Activated naive CD8-positive, alpha-beta T cell (primary cell): ENCODE measurements at regions not wholly inside any gene's neighbourhood (a gene's known extent, or its start where the extent isn't known, plus 50 kb on each side); places are given as distances from the start of the nearest gene placed in this dataset.

Experiments
- H3K27ac Mint-ChIP-seq: one replicate; pipeline ENCODE4 v1.8.0; 2021; ENCODE audit warnings: mixed read lengths
- H3K27me3 Mint-ChIP-seq: one replicate; pipeline ENCODE4 v1.8.0; 2021; ENCODE audit warnings: mixed read lengths
- H3K36me3 Mint-ChIP-seq: one replicate; pipeline ENCODE4 v1.8.0; 2021; ENCODE audit warnings: mixed read lengths
- H3K4me1 Mint-ChIP-seq: one replicate; pipeline ENCODE4 v1.8.0; 2021; ENCODE audit warnings: low read depth, mixed read lengths
- H3K4me3 Mint-ChIP-seq: one replicate; pipeline ENCODE4 v1.8.0; 2021; ENCODE audit warnings: mild to moderate bottlenecking, mixed read lengths
- H3K9me3 Mint-ChIP-seq: one replicate; pipeline ENCODE4 v1.8.0; 2021; ENCODE audit warnings: low read depth, mixed read lengths

DNA sequence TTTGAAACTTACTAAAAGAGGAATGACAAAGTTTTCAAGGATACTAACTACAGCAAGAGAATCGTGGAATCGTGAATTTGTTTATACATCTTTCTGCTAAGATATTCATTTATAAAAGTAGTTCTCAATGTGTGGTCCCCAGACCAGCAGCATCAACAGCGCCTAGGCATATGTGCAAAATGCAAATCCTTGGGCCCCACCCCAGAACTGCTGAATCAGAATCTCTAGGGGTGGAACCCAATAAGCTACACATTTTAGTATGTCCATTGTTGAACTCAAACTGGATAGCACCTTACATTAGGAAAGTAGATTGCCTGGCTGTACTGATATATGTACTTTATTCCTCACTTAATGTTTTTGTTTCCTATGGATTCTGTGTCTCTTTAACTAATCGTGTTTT is 346.0 kb downstream of the MFSD1 start:
- no peak overlapping the region for H3K27ac Mint-ChIP-seq
- H3K36me3 Mint-ChIP-seq, result no peaks in the 10 kb centered on the region
- no peaks in the 10 kb centered on the region for H3K4me1 Mint-ChIP-seq
- no peak overlapping the region for H3K4me3 Mint-ChIP-seq
- H3K27me3 Mint-ChIP-seq, result peaks cover 5% of the 10 kb centered on the region
- H3K9me3 Mint-ChIP-seq, result no peaks in the 10 kb centered on the region

DNA sequence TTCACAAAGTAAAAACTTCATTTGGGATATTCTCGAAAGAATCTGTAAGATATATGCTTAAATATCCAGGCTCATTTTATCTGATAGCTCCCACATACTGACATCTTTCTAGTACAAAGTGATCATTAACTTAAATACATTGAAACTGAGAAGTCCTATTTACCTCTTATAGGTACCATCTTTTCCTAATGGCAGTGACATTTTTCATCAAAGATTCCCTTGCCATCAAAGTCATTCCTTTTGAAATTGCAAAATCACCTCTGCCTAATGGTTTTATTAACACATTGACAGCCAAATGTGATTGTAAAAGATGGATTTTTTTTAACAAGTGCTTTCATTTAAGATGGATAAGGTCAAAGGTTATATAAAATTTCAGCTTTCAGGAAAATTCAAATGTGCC is 346.6 kb downstream of the MFSD1 start:
- no peaks in the 10 kb centered on the region for H3K4me1 Mint-ChIP-seq
- H3K9me3 Mint-ChIP-seq, result no peaks in the 10 kb centered on the region
- H3K27ac Mint-ChIP-seq, result no peak overlapping the region
- no peak overlapping the region for H3K4me3 Mint-ChIP-seq
- H3K27me3 Mint-ChIP-seq, result peaks cover 2% of the 10 kb centered on the region
- H3K36me3 Mint-ChIP-seq, result no peaks in the 10 kb centered on the region

DNA sequence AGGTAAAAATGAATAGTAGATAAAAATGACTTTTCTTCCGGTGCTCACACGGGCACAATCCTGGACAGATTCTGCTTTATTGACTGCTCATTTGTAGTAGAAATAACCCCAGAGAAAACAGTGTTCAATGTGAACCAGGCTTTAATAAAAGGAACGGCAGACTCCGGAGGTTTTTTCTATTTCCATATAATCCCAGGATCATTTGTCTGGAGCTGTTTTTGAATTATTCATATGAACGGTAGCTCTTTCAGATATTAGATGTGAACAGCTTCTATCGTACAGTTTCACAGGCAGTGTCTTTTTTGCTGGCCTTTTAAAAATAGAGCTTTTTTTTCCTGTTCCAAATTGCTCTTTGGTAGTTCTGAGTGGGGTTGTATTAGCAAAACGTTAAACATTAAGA is 347.3 kb downstream of the MFSD1 start:
- peaks cover 2% of the 10 kb centered on the region for H3K27me3 Mint-ChIP-seq
- no peaks in the 10 kb centered on the region for H3K9me3 Mint-ChIP-seq
- no peaks in the 10 kb centered on the region for H3K36me3 Mint-ChIP-seq
- H3K27ac Mint-ChIP-seq, result no peak overlapping the region
- no peak overlapping the region for H3K4me3 Mint-ChIP-seq
- no peaks in the 10 kb centered on the region for H3K4me1 Mint-ChIP-seq

- Mint-ChIP-seq H3K9me3 (no peaks in the 10 kb centered on the region), H3K4me3 (no peak overlapping the region), H3K36me3 (no peaks in the 10 kb centered on the region), H3K27me3 (peaks cover 2% of the 10 kb centered on the region), H3K4me1 (no peaks in the 10 kb centered on the region), H3K27ac (no peak overlapping the region)
These were observed 347.8 kb downstream of the MFSD1 start for GRCh38 chr3:159149633-159150032.

GRCh38 chr3:159150180-159150579 is 348.3 kb downstream of the MFSD1 start:
- no peaks in the 10 kb centered on the region for H3K9me3 Mint-ChIP-seq
- H3K36me3 Mint-ChIP-seq, result no peaks in the 10 kb centered on the region
- no peak overlapping the region for H3K4me3 Mint-ChIP-seq
- H3K27me3 Mint-ChIP-seq, result peaks cover 2% of the 10 kb centered on the region
- H3K4me1 Mint-ChIP-seq, result no peaks in the 10 kb centered on the region
- no peak overlapping the region for H3K27ac Mint-ChIP-seq

DNA sequence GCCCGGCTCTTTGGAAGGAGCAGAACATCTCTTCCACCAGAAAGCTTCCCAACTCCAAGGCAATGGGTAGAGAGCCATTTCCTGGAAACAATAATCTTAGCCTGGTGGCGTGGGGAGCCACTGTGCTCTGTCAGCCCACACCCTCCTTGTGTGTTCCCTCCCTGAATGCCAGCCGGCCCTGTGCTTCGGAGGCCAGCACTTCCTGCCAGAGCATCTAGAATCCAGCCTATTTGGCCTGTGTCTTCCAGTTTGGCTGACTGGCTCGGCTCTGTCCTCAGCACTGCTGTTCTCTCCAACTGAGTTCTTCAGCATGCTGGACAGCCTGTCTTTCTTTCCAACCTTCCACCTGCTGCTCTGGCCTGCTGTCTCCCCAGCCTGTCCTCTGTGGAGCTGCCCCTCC is 349.3 kb downstream of the MFSD1 start:
- H3K36me3 Mint-ChIP-seq, result no peaks in the 10 kb centered on the region
- H3K9me3 Mint-ChIP-seq, result no peaks in the 10 kb centered on the region
- H3K27me3 Mint-ChIP-seq, result peaks cover 2% of the 10 kb centered on the region

DNA sequence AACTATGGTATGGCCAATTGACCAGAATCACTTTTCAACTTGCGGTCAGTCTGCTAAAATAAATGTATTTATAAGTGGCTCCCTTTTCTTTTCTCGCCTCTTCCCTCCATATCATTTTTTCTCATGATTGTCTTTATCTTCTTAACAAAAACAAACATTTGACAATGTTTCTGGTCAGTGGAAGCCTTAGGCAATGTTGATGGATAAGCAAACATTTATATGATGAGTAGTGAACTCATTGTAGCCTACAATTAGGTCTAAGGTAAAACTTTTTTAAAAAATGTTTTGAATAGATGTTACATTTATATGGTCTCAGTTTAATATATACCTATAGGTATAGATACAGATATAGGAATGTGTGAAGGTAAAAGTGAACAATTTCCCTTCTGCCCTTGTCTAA is 355.4 kb downstream of the MFSD1 start:
- H3K27me3 Mint-ChIP-seq, result no peaks in the 10 kb centered on the region
- H3K27ac Mint-ChIP-seq, result no peak overlapping the region
- no peaks in the 10 kb centered on the region for H3K4me1 Mint-ChIP-seq
- no peak overlapping the region for H3K4me3 Mint-ChIP-seq
- no peaks in the 10 kb centered on the region for H3K9me3 Mint-ChIP-seq
- no peaks in the 10 kb centered on the region for H3K36me3 Mint-ChIP-seq

More for the DNA sequence above, 349.3 kb downstream of the MFSD1 start:
- no peaks in the 10 kb centered on the region for H3K4me1 Mint-ChIP-seq
- H3K4me3 Mint-ChIP-seq, result no peak overlapping the region
- no peak overlapping the region for H3K27ac Mint-ChIP-seq

- no peaks in the 10 kb centered on the region for H3K27me3 Mint-ChIP-seq
- H3K27ac Mint-ChIP-seq, result no peak overlapping the region
- no peaks in the 10 kb centered on the region for H3K9me3 Mint-ChIP-seq
- no peaks in the 10 kb centered on the region for H3K36me3 Mint-ChIP-seq
- no peak overlapping the region for H3K4me3 Mint-ChIP-seq
- H3K4me1 Mint-ChIP-seq, result no peaks in the 10 kb centered on the region
These were observed 356.4 kb downstream of the MFSD1 start for GRCh38 chr3:159158213-159158612.

DNA sequence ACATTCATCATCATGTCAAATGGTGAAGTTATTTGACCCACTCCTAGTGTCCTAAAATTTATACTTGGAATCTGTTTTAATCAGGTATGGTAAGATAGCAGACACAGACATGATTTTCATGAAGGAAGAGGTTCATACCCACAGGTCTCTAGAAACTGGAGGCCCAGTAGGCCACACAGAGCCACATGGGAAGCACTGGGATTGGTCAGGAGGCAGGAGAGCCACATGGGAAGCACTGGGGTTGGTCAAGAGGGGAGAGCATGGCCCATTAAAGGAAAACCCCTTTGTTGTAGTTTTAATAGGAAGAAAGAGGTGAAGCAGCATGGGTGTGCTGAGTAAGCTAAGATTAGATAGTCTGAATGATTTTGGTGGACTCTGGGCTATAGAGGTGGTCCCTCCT is 356.9 kb downstream of the MFSD1 start:
- H3K27me3 Mint-ChIP-seq, result no peaks in the 10 kb centered on the region
- no peaks in the 10 kb centered on the region for H3K4me1 Mint-ChIP-seq
- no peak overlapping the region for H3K27ac Mint-ChIP-seq
- H3K4me3 Mint-ChIP-seq, result no peak overlapping the region
- H3K9me3 Mint-ChIP-seq, result no peaks in the 10 kb centered on the region
- no peaks in the 10 kb centered on the region for H3K36me3 Mint-ChIP-seq

DNA sequence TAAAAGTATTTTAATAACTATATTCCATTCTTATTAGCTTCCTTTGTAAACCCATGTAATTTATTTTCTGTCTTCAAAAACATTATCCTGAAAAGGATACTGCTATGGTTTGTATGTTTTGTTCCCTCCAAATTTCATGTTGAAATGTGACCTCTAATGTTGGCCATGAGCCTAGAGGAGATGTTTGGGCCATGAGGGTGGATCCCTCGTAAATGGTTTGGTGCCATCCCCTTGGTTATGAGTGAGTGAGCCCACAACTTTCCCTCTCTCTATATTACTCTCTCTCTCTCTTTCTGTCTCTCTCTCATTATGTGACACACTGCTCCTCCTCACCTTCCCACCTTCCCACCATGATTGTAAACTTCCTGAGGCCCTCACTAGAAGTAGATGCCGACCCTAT is 357.7 kb downstream of the MFSD1 start:
- Mint-ChIP-seq H3K36me3 (no peaks in the 10 kb centered on the region), H3K27ac (no peak overlapping the region)

DNA sequence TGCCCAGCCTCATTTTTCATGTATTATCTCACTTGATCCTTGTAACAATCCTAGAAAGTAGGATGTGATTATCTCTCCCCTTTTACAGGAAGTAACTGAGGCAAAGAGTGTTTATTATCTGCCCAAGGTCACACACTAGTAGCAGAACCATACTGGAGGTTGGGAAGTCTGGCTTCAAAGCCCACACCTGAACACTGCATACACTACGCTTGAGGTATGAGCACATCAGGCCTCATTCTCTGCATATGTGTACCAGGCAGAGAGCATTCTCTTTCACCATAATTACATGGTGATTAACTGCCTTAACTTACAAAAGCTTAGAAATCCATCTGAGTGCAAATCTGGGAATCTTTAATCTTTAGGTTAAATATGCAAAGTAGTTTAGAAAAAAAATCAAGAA is 361.8 kb downstream of the MFSD1 start:
- Mint-ChIP-seq H3K4me1 (no peaks in the 10 kb centered on the region), H3K36me3 (no peaks in the 10 kb centered on the region), H3K27ac (no peak overlapping the region), H3K4me3 (no peak overlapping the region), H3K9me3 (no peaks in the 10 kb centered on the region), H3K27me3 (no peaks in the 10 kb centered on the region)

More for the DNA sequence above, 357.7 kb downstream of the MFSD1 start:
- Mint-ChIP-seq H3K4me3 (no peak overlapping the region), H3K4me1 (no peaks in the 10 kb centered on the region), H3K9me3 (no peaks in the 10 kb centered on the region), H3K27me3 (no peaks in the 10 kb centered on the region)

DNA sequence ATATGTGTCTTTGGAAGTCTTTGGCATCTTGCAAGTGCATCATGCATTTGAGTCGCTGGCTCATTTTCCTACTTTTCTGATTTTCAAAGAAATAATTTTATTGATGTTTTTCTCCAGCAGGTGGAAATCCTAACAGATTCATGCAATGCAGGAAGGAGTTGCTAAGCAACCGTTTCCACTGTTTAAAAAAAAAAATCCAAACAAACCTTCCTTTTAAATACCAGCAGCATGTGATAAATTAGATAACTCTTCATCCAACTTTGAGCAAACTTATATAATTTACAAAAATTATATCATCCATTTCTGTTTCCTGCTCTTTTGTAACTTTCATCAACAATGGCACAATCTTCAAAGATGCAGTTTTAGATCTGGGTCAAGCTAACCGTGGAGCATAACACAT is 364.1 kb downstream of the MFSD1 start:
- Mint-ChIP-seq H3K4me3 (no peak overlapping the region), H3K4me1 (no peaks in the 10 kb centered on the region), H3K27me3 (no peaks in the 10 kb centered on the region), H3K36me3 (no peaks in the 10 kb centered on the region), H3K27ac (no peak overlapping the region), H3K9me3 (no peaks in the 10 kb centered on the region)

- H3K27me3 Mint-ChIP-seq, result no peaks in the 10 kb centered on the region
- no peaks in the 10 kb centered on the region for H3K4me1 Mint-ChIP-seq
- H3K36me3 Mint-ChIP-seq, result no peaks in the 10 kb centered on the region
- H3K9me3 Mint-ChIP-seq, result no peaks in the 10 kb centered on the region
- H3K4me3 Mint-ChIP-seq, result no peak overlapping the region
- no peak overlapping the region for H3K27ac Mint-ChIP-seq
These were observed 365.2 kb downstream of the MFSD1 start for GRCh38 chr3:159166899-159167586.

- H3K27me3 Mint-ChIP-seq, result no peaks in the 10 kb centered on the region
- no peak overlapping the region for H3K27ac Mint-ChIP-seq
- H3K36me3 Mint-ChIP-seq, result no peaks in the 10 kb centered on the region
- H3K4me1 Mint-ChIP-seq, result no peaks in the 10 kb centered on the region
- H3K4me3 Mint-ChIP-seq, result no peak overlapping the region
- no peaks in the 10 kb centered on the region for H3K9me3 Mint-ChIP-seq
These were observed 366.9 kb downstream of the MFSD1 start for GRCh38 chr3:159168788-159169187.

DNA sequence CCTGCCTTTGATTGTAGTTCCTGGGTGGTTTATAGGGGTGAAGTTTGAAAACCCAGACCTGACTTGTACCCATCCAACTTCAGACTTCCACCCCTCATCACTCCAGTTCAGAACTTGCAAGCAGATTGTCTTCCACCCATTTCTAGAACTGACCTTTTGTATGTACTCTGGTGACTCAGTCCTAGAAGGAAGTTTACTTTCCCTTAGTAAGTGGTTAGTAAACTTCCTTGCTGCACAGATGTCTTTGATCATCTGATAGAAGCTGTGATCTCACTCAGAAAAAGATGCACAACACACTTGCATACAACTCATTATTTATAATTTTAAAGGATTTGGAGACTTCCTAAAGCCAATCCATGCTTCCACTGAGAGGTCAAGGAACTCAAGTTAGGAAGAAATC is 368.0 kb downstream of the MFSD1 start:
- H3K4me1 Mint-ChIP-seq, result no peaks in the 10 kb centered on the region
- no peaks in the 10 kb centered on the region for H3K36me3 Mint-ChIP-seq
- H3K4me3 Mint-ChIP-seq, result no peak overlapping the region
- no peak overlapping the region for H3K27ac Mint-ChIP-seq
- H3K27me3 Mint-ChIP-seq, result no peaks in the 10 kb centered on the region
- H3K9me3 Mint-ChIP-seq, result no peaks in the 10 kb centered on the region

DNA sequence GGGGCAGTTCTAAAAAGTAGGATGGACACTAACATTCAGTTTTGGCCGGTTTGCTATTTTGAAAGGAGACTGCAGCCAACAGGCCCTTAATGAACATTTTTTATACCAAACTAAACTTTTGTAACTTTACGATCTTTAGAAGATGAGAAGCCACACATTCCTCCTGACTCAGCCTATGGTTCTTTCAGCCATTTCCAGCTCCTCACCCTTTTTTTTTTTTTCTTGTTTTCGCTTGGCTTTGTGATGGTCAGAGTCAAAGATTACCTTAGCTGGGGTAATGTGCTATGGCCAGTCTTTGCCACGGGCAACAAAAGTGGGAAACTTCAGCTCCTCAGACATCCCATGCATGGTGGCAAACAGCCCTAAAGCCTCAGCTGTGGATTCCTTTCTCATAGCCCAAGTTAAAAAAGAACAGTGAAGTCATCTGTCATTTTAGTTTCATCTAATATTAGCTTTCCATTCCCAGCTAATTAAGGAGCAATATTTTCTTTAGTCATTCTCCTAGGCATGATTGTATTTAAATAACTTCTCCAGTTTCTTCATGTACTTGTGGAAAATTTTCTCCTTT is 368.7 kb downstream of the MFSD1 start:
- Mint-ChIP-seq H3K27me3 (no peaks in the 10 kb centered on the region), H3K27ac (no peak overlapping the region), H3K4me1 (no peaks in the 10 kb centered on the region), H3K36me3 (no peaks in the 10 kb centered on the region), H3K4me3 (no peak overlapping the region), H3K9me3 (no peaks in the 10 kb centered on the region)
